Frontal cortex (tissue), 3 donors: ENCODE measurements at regions not wholly inside any gene's neighbourhood (a gene's known extent, or its start where the extent isn't known, plus 50 kb on each side); places are given as distances from the start of the nearest gene placed in this dataset.
A peak's percentile ranks its signal among the peaks of the same experiment; 100 is the strongest.

Experiments used
- DNase-seq, 2 donors: peaks; one replicate each; pipeline ENCODE4 v3.0.0; 2012; ENCODE audit warnings: low spot score in 2 of 2
- FAIRE-seq: peaks from 2 replicates; lab custom pipeline; 2012; peaks lifted over from hg19 to GRCh38; lab: Jason Lieb, UNC
- donor health status: control.
- donor health status: control.
- donor health status: control.

- FAIRE-seq: no peak
- no peak for DNase-seq
Measured at GRCh38 chr11:22508665-22509064, 117.0 kb downstream of the FANCF start.

- no peak for FAIRE-seq
- no peak for DNase-seq
Measured at GRCh38 chr11:22497474-22497873, 128.1 kb downstream of the FANCF start.

GRCh38 chr11:22491555-22492225, 133.9 kb downstream of the FANCF start:
- DNase-seq: peak in 1 of 2 donors; percentile 16
- no peak for FAIRE-seq

- DNase-seq (no peak), FAIRE-seq (no peak)
Measured at GRCh38 chr11:22479971-22480720, 142.0 kb downstream of the SLC17A6 start.

- FAIRE-seq: no peak
- DNase-seq: no peak
Measured at GRCh38 chr11:22479208-22479607, 141.0 kb downstream of the SLC17A6 start.

- DNase-seq (no peak), FAIRE-seq (no peak)
Measured at GRCh38 chr11:22478169-22478568, 140.0 kb downstream of the SLC17A6 start.

GRCh38 chr11:22477312-22477711, 139.1 kb downstream of the SLC17A6 start:
- FAIRE-seq (no peak), DNase-seq (no peak)

GRCh38 chr11:22476589-22476988, 138.4 kb downstream of the SLC17A6 start:
- no peak for DNase-seq
- FAIRE-seq: no peak

GRCh38 chr11:22474616-22475015, 136.4 kb downstream of the SLC17A6 start:
- no peak for FAIRE-seq
- DNase-seq: no peak

GRCh38 chr11:22473586-22473985, 135.4 kb downstream of the SLC17A6 start:
- DNase-seq: no peak
- no peak for FAIRE-seq

- DNase-seq: no peak
- no peak for FAIRE-seq
Measured at GRCh38 chr11:22472306-22472705, 134.1 kb downstream of the SLC17A6 start.

GRCh38 chr11:22471385-22471784, 133.2 kb downstream of the SLC17A6 start:
- no peak for FAIRE-seq
- no peak for DNase-seq

GRCh38 chr11:22467741-22468140, 129.6 kb downstream of the SLC17A6 start:
- DNase-seq (no peak), FAIRE-seq (no peak)

GRCh38 chr11:22467248-22467647, 129.1 kb downstream of the SLC17A6 start:
- FAIRE-seq (no peak), DNase-seq (no peak)

GRCh38 chr11:22466809-22467208, 128.6 kb downstream of the SLC17A6 start:
- FAIRE-seq: no peak
- DNase-seq: no peak

- FAIRE-seq: no peak
Measured at GRCh38 chr11:22466351-22466750, 128.2 kb downstream of the SLC17A6 start.

GRCh38 chr11:22465620-22466019, 127.4 kb downstream of the SLC17A6 start:
- FAIRE-seq: no peak
- DNase-seq: no peak

More at GRCh38 chr11:22466351-22466750, 128.2 kb downstream of the SLC17A6 start:
- DNase-seq: no peak

GRCh38 chr11:22461626-22462025, 123.4 kb downstream of the SLC17A6 start:
- DNase-seq (no peak), FAIRE-seq (no peak)

- no peak for DNase-seq
- no peak for FAIRE-seq
Measured at GRCh38 chr11:22460181-22460580, 122.0 kb downstream of the SLC17A6 start.

GRCh38 chr11:22459048-22459447, 120.9 kb downstream of the SLC17A6 start:
- no peak for DNase-seq
- FAIRE-seq: no peak

- FAIRE-seq (no peak), DNase-seq (no peak)
Measured at GRCh38 chr11:22458161-22458560, 120.0 kb downstream of the SLC17A6 start.
